ENCODE measurements at regions not wholly inside any gene's neighbourhood (a gene's known extent, or its start where the extent isn't known, plus 50 kb on each side); places are given as distances from the start of the nearest gene placed in this dataset.
A peak's percentile ranks its signal among the peaks of the same experiment; 100 is the strongest.

GRCh38 chr2:156006721-156007618 is 325.6 kb downstream of the NR4A2 start:
- no peaks in the 10 kb centered on the region for H3K23me2 ChIP-seq (ENCODE audit: insufficient read length, low read depth, low read length, poor library complexity, severe bottlenecking)
- no CpG with 5 or more reads among the region's 17 CpGs for WGBS (ENCODE audit: extremely low coverage, insufficient read length, low lambda C conversion rate)
- no peak overlapping the region for H3T11ph ChIP-seq (ENCODE audit: low read length)
- no peaks in the 10 kb centered on the region; the same call in 1 of the 2 replicates for H3K27me3 Mint-ChIP-seq (ENCODE audit: low read depth)
- no peak overlapping the region for H2BK5ac ChIP-seq (ENCODE audit: insufficient read length, low read length)
- H3K27ac ChIP-seq (ENCODE audit: insufficient read length, low read depth, low read length), result no peak overlapping the region
- peaks cover 4 to 15% of the 10 kb centered on the region in 2 experiments; a peak in 4 of 5 replicates for H3K9me3 Mint-ChIP-seq
- H3K4me3 Mint-ChIP-seq, result no peak overlapping the region; a peak in 1 of 5 replicates
- H4K91ac ChIP-seq (ENCODE audit: insufficient read length, low read depth, low read length), result no peak overlapping the region
- no peak overlapping the region for H3K18ac ChIP-seq (ENCODE audit: insufficient read length, low read depth, low read length)
- peak overlapping the region in 1 of 3 experiments; percentile 52; a peak in 1 of 7 replicates for H3K27ac Mint-ChIP-seq
- H3K9me3 ChIP-seq (ENCODE audit: control insufficient read depth, low read depth, low read length), result no peaks in the 10 kb centered on the region
- no peak overlapping the region for H4K5ac ChIP-seq (ENCODE audit: insufficient read length, low read depth, low read length)
- no peak overlapping the region for H2AFZ ChIP-seq (ENCODE audit: low read length)
- peaks cover 6 to 22% (median 18%) of the 10 kb centered on the region in 3 experiments for H3K36me3 Mint-ChIP-seq (ENCODE audit: insufficient read depth in 1 of 3, low read depth in 3 of 3)
- no peak overlapping the region for H3K14ac ChIP-seq (ENCODE audit: insufficient read depth, low read length)
- H3K4me2 ChIP-seq (ENCODE audit: insufficient read depth, insufficient read length, low read length), result no peak overlapping the region
- H3K9ac ChIP-seq (ENCODE audit: extremely low read depth, insufficient read length, low read length), result no peak overlapping the region
- H3K27me3 ChIP-seq (ENCODE audit: insufficient read depth, low read length), result no peaks in the 10 kb centered on the region
- H2BK20ac ChIP-seq (ENCODE audit: low read depth, low read length, poor library complexity, severe bottlenecking), result no peak overlapping the region
- H4K8ac ChIP-seq (replicated peaks; ENCODE audit: insufficient read length, low read depth, low read length), result no peak overlapping the region
- DNase-seq, result no peak
- no peak overlapping the region for H3K23ac ChIP-seq (ENCODE audit: insufficient read length, low read depth, low read length)
- no peak overlapping the region for H2BK12ac ChIP-seq (ENCODE audit: insufficient read length, low read depth, low read length)
- H3K79me2 ChIP-seq (ENCODE audit: insufficient read depth, low read length), result no peaks in the 10 kb centered on the region
- no peaks in the 10 kb centered on the region for H3K79me1 ChIP-seq (ENCODE audit: insufficient read depth, low read depth, low read length, poor library complexity, severe bottlenecking)
- H3K4ac ChIP-seq (ENCODE audit: low read depth, low read length), result no peak overlapping the region
- TF ChIP-seq CTCF (conservative IDR thresholded peaks at IDR 0.05), result no peak
- H3K56ac ChIP-seq (ENCODE audit: insufficient read length, low read depth, low read length), result no peak overlapping the region
- H3K4me1 Mint-ChIP-seq, result peaks cover 10% of the 10 kb centered on the region in 2 experiments
- H2BK15ac ChIP-seq (ENCODE audit: low read depth, low read length), result no peak overlapping the region
- H4K20me1 ChIP-seq (ENCODE audit: control insufficient read depth, insufficient read depth, insufficient read length), result no peaks in the 10 kb centered on the region
- no peak overlapping the region for H2BK120ac ChIP-seq (ENCODE audit: low read depth, low read length, poor library complexity, severe bottlenecking)
- H3K4me1 ChIP-seq (ENCODE audit: insufficient read depth, low read length), result no peaks in the 10 kb centered on the region
- no peak overlapping the region for H2AK5ac ChIP-seq (ENCODE audit: insufficient read length, low read length)

Measured in H9 (cell line).